ENCODE measurements at regions not wholly inside any gene's neighbourhood (a gene's known extent, or its start where the extent isn't known, plus 50 kb on each side); places are given as distances from the start of the nearest gene placed in this dataset.

DNA sequence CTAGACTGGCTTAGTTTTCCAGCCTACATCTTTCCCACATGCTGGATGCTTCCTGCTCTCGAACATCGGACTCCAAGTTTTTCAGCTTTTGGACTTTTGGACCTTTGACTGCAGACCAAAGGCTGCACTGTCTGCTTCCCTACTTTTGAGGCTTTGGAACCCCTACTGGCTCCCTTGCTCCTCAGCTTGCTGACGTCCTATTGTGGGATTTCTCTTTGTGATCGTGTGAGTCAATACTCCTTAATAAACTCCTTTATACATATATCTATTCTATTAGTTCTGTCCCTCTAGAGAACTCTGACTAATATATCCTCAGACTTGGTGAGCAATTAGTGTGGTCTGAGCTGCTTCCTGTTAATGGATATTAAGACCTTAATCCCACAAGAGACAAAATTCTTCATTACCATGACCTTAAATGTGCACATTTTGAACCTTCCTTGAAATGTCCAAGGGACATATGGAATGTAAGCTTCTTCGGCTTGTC lies 752.9 kb downstream of the CDH18 start:
- TF ChIP-seq, protein P1, sequence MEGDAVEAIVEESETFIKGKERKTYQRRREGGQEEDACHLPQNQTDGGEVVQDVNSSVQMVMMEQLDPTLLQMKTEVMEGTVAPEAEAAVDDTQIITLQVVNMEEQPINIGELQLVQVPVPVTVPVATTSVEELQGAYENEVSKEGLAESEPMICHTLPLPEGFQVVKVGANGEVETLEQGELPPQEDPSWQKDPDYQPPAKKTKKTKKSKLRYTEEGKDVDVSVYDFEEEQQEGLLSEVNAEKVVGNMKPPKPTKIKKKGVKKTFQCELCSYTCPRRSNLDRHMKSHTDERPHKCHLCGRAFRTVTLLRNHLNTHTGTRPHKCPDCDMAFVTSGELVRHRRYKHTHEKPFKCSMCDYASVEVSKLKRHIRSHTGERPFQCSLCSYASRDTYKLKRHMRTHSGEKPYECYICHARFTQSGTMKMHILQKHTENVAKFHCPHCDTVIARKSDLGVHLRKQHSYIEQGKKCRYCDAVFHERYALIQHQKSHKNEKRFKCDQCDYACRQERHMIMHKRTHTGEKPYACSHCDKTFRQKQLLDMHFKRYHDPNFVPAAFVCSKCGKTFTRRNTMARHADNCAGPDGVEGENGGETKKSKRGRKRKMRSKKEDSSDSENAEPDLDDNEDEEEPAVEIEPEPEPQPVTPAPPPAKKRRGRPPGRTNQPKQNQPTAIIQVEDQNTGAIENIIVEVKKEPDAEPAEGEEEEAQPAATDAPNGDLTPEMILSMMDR (IDR thresholded peaks at IDR 0.05) = no peak
- TF ChIP-seq POLR2AphosphoS5 (IDR thresholded peaks at IDR 0.05) = no peak

Data from breast epithelium (tissue), 3 donors.